Right lobe of liver (tissue), 6 donors: ENCODE measurements at regions not wholly inside any gene's neighbourhood (a gene's known extent, or its start where the extent isn't known, plus 50 kb on each side); places are given as distances from the start of the nearest gene placed in this dataset.
A peak's percentile ranks its signal among the peaks of the same experiment; 100 is the strongest.
"Not testable (repeated sequence)": the region's sequence is repeated elsewhere in the genome, so short reads cannot be mapped to it uniquely, and the experiment has no call there.

Source experiments
- ATAC-seq, 4 donors: fragments of 200-7000 bp; cut with Tn5 transposase; one replicate each; pipeline ENCODE4 v1.9.1; 2020; ENCODE audit warnings: mild to moderate bottlenecking in 4 of 4, moderate library complexity in 4 of 4
- DNase-seq, 3 donors: peaks; one replicate each; pipeline ENCODE4 v3.0.0-alpha.2; 2020
- H3K27ac ChIP-seq, 3 donors: fragments of 200-600 bp; one replicate each; pipeline ENCODE4 v1.8.0; 2022
- H3K27me3 ChIP-seq, 2 donors: fragments of 200-600 bp; one replicate each; pipeline ENCODE4 v1.8.0; 2022
- H3K36me3 ChIP-seq, 4 donors: fragments of 200-600 bp; sonication (generic) in 1 of 4; one replicate each; pipeline versions ENCODE4 v1.5.1 to v1.8.0; 2017 to 2022; ENCODE audit warnings: control low read depth in 1 of 4
- H3K4me1 ChIP-seq, 4 donors: fragments of 200-600 bp; sonication (generic) in 1 of 4; one replicate each; pipeline versions ENCODE4 v1.5.1 to v1.8.0; 2017 to 2022; ENCODE audit warnings: control low read depth in 1 of 4
- H3K4me3 ChIP-seq, 3 donors: fragments of 200-600 bp; one replicate each; pipeline ENCODE4 v1.8.0; 2022
- H3K9me3 ChIP-seq, 4 donors: fragments of 200-600 bp; sonication (generic) in 1 of 4; one replicate each; pipeline versions ENCODE4 v1.5.1 to v1.8.0; 2017 to 2022; ENCODE audit warnings: control low read depth in 1 of 4
- POLR2A ChIP-seq: fragments of 450-650 bp; IDR thresholded peaks from one replicate; pipeline ENCODE4 v1.6.1; 2017; ENCODE audit warnings: antibody characterized with exemption, mild to moderate bottlenecking
- WGBS: methylation state at CpG from one replicate; pipeline ENCODE4 v1.1.6; 2018; ENCODE audit warnings: low coverage, low lambda C conversion rate; ENCODE audit not compliant: insufficient coverage; ENCODE audit errors: missing lambda C conversion rate; 5-methylcytosine and 5-hydroxymethylcytosine counted together
- intact Hi-C, 2 donors: fragments of 100-400 bp; cut with DNase I; formaldehyde crosslinking; loops; one replicate each; pipeline versions ENCODE4 v1.11.2 to v1.14.1; 2022
- TF ChIP-seq, protein P1 (sequence below), 4 donors: fragments of 200-600 bp in 3 of 4; fragments of 450-650 bp in 1 of 4; IDR thresholded peaks; one replicate each; pipeline versions ENCODE4 v1.5.1 to v1.8.0; 2016 to 2022; ENCODE audit warnings: antibody characterized with exemption in 4 of 4, mild to moderate bottlenecking in 2 of 4
- donor health status: DM: no; HTN: yes; CAD: no.
- donor health status: DM: no; HTN: no; CAD: no.
- donor health status: DM: no; HTN: no; CAD: no.
- donor health status: DM: no; HTN: yes; CAD: no.
- donor health status: DM: no; HTN: yes; CAD: no.

DNA sequence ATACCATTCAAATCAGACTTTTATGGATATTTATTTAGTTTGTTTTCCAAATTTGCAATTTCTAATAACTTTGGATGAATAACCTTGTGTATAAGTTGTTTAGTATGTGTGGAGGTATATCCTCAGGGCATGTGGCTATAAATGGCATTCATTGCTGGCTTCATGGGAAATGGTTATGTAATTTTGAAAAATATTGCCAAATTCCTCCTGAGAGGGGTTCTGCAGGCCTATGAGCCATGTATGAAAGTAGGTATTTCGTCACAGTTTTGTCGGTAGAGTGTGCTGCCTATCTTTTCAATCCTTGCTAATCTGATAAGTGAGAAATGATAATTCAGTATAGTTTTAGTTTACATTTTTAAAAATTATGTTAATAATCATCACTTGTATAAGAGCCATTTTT, 256.4 kb upstream of the ZNF385D start:
- 37% methylated on average over 2 of the region's 2 CpGs for WGBS
- Histone ChIP-seq H3K27me3 (no peaks in the 10 kb centered on the region), H3K4me3 (no peak overlapping the region), H3K27ac (no peak overlapping the region), H3K4me1 (no peaks in the 10 kb centered on the region), H3K9me3 (peaks cover 0 to 5% (median 0%) of the 10 kb centered on the region in 4 donors), H3K36me3 (no peaks in the 10 kb centered on the region)
- TF ChIP-seq, protein P1, sequence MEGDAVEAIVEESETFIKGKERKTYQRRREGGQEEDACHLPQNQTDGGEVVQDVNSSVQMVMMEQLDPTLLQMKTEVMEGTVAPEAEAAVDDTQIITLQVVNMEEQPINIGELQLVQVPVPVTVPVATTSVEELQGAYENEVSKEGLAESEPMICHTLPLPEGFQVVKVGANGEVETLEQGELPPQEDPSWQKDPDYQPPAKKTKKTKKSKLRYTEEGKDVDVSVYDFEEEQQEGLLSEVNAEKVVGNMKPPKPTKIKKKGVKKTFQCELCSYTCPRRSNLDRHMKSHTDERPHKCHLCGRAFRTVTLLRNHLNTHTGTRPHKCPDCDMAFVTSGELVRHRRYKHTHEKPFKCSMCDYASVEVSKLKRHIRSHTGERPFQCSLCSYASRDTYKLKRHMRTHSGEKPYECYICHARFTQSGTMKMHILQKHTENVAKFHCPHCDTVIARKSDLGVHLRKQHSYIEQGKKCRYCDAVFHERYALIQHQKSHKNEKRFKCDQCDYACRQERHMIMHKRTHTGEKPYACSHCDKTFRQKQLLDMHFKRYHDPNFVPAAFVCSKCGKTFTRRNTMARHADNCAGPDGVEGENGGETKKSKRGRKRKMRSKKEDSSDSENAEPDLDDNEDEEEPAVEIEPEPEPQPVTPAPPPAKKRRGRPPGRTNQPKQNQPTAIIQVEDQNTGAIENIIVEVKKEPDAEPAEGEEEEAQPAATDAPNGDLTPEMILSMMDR (IDR thresholded peaks at IDR 0.05), result no peak
- TF ChIP-seq POLR2A, result no peak
- no peak for ATAC-seq
- intact Hi-C loops, result no loop called here
- DNase-seq, result no peak

DNA sequence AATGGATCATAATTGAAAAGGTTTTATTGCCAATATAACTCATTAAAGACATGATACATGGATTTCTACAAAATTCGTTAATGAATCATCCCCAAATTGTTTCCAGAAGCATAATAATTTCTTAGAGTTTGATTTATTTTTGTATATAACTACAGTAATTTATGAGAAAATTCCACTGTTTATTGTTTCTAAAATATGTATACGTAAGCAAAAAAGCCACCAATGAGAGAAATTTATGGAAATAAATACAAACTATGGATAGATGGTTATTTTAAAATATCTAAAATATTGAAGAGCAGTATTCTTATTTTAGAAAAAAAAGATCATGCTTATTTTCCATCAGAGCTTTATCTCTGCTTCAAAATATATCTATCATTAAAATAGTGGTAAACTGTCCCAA, 260.0 kb upstream of the ZNF385D start:
- no peak for ATAC-seq
- Histone ChIP-seq H3K27me3 (no peaks in the 10 kb centered on the region), H3K27ac (no peak overlapping the region), H3K4me1 (no peaks in the 10 kb centered on the region), H3K4me3 (no peak overlapping the region), H3K9me3 (no peaks in the 10 kb centered on the region), H3K36me3 (no peaks in the 10 kb centered on the region)
- 64% methylated on average over 2 of the region's 2 CpGs for WGBS
- DNase-seq, result no peak
- TF ChIP-seq, protein P1 (IDR thresholded peaks at IDR 0.05), result no peak
- no peak for TF ChIP-seq POLR2A
- intact Hi-C loops, result no loop called here

DNA sequence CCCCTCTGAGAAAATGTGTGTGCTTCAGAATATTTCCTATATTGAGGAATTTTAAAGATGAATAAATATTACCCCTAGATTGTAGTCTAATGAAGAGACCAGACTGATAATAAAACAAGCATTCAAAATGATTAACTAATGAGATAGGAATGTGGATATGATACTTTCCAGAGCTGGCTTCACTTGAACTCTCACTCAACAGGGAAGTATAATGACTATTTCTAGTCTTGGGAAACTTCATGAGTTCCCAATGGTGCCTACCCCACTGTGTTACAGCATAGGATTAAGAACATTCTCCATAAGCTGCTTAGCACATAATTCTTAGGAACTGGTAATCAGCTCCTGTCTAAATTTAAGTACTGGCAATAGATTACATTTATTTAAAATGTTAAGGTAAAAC, 261.5 kb upstream of the ZNF385D start:
- DNase-seq (no peak), ATAC-seq (no peak)
- Histone ChIP-seq H3K4me3 (no peak overlapping the region), H3K27me3 (no peaks in the 10 kb centered on the region), H3K4me1 (no peaks in the 10 kb centered on the region), H3K9me3 (no peaks in the 10 kb centered on the region), H3K27ac (no peak overlapping the region), H3K36me3 (no peaks in the 10 kb centered on the region)
- TF ChIP-seq, protein P1 (IDR thresholded peaks at IDR 0.05), result no peak
- intact Hi-C loops, result no loop called here

DNA sequence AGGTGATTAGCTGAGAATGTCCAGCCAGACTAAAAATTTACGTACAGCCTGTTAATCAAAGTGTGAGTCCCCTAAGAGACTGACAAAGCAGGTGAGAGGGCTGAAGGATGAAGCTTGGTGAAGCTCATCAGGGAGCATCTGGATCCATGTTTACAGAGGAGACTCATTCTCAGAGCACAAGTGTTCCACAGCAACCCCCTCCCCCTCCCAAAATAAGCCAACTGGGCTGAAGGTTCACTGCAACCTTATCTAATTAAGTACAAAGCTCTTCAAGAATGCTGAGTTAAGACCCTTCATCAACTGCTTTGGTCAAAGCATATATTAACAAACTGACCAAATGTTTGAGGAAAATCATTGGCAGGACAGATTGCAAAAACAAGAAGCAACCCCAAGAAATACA, 262.6 kb upstream of the ZNF385D start:
- whole genome bisulfite sequencing, result 60% methylated on average over 1 of the region's 1 CpG
- H3K4me3 ChIP-seq, result no peak overlapping the region
- TF ChIP-seq, protein P1 (IDR thresholded peaks at IDR 0.05), result no peak
- no peak for TF ChIP-seq POLR2A
- no peaks in the 10 kb centered on the region for H3K36me3 ChIP-seq
- DNase-seq (no peak), ATAC-seq (no peak)
- H3K27ac ChIP-seq, result no peak overlapping the region
- H3K4me1 ChIP-seq, result no peaks in the 10 kb centered on the region
- H3K27me3 ChIP-seq, result no peaks in the 10 kb centered on the region
- H3K9me3 ChIP-seq, result no peaks in the 10 kb centered on the region
- intact Hi-C loops, result no loop called here

DNA sequence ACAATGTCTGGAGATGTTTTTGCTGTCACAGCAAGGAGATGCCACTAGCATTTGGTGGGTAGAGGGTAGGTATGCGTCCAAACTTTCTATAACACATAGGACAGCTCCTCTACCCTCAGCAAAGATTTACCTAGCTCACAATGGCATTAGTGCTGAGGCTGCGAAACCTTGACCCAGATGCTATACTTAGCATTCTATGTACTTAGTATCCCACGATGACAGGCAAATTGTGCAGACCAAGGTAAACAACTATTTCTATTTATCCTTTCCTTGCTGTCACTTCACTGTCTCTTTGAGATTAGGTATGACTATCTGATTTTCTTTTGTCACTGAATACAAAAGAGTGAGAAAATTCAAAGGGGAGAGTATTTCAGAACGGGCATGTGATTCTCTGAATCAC, 265.2 kb upstream of the ZNF385D start:
- WGBS, result 19% methylated on average over 4 of the region's 4 CpGs
- peak in 3 of 4 donors; percentile 37 to 44 (median 41) for ATAC-seq
- DNase-seq, result no peak
- H3K4me1 ChIP-seq, result no peaks in the 10 kb centered on the region
- no peak for TF ChIP-seq POLR2A
- TF ChIP-seq, protein P1 (IDR thresholded peaks at IDR 0.05), result no peak
- no peaks in the 10 kb centered on the region for H3K27me3 ChIP-seq
- intact Hi-C loops, result no loop called here
- H3K27ac ChIP-seq, result no peak overlapping the region
- no peaks in the 10 kb centered on the region for H3K36me3 ChIP-seq
- no peaks in the 10 kb centered on the region for H3K9me3 ChIP-seq
- no peak overlapping the region for H3K4me3 ChIP-seq

DNA sequence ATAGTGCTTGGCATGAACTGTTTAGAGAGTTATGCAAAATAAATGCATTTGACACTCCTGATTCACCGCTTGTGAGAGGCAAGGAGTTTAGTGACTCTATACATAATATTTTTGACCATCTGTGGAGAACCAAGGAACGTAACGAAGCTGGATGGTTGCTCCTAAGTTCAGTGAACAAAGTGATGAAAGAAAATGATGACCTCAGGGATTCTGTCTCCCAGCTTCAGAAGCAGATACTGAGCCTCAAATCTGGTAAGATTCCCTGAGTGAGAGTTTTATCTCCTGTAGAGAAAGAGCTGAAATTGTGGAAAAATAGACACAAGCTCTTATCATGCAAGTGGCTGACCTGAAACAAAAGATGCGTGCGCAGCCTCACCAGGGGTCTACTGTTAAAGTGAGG, 273.6 kb upstream of the ZNF385D start:
- WGBS, result 85% methylated on average over 5 of the region's 5 CpGs
- H3K4me3 ChIP-seq, ATAC-seq, H3K9me3 ChIP-seq, intact Hi-C loops, DNase-seq, H3K4me1 ChIP-seq, H3K36me3 ChIP-seq, H3K27ac ChIP-seq, H3K27me3 ChIP-seq: not testable (repeated sequence)
